H1 (cell line): ENCODE measurements at regions not wholly inside any gene's neighbourhood (a gene's known extent, or its start where the extent isn't known, plus 50 kb on each side); places are given as distances from the start of the nearest gene placed in this dataset.

ENCODE experiments used
- CTCF ChIA-PET: fragments of 300-600 bp; sonication (Branson Sonifier 250); formaldehyde crosslinking; loops from one replicate; lab custom pipeline; 2021; ENCODE audit not compliant: partially characterized antibody; lab: Charles Lee
- POLR2A ChIA-PET: fragments of 300-600 bp; sonication (Branson Sonifier 250); formaldehyde crosslinking; loops from one replicate; lab custom pipeline; 2021; ENCODE audit warnings: inconsistent platforms; ENCODE audit not compliant: partially characterized antibody; lab: Charles Lee
- DNase-seq, 2 experiments: peaks; one replicate each; pipeline versions ENCODE4 v3.0.0 to v3.0.0-alpha.2; 2010 to 2022; ENCODE audit warnings: low spot score in 2 of 2, low read depth in 1 of 2, mixed read lengths in 1 of 2
- FAIRE-seq: peaks from 2 replicates; lab custom pipeline; 2011; peaks lifted over from hg19 to GRCh38; lab: Jason Lieb, UNC
- H2AFZ ChIP-seq: 2 replicates; pipeline ENCODE4 v1.8.1; 2012; ENCODE audit warnings: low read length, inconsistent platforms
- H2AK5ac ChIP-seq: 2 replicates; pipeline ENCODE4 v1.6.1; 2013; ENCODE audit warnings: low read depth, low read length
- H2BK120ac ChIP-seq: replicated peaks from 2 replicates; pipeline ENCODE3; 2013; ENCODE audit warnings: low read depth, low read length, inconsistent platforms
- H2BK12ac ChIP-seq: 2 replicates; pipeline ENCODE4 v1.6.1; 2013; ENCODE audit warnings: low read depth, low read length
- H2BK15ac ChIP-seq: 2 replicates; pipeline ENCODE4 v1.6.1; 2013; ENCODE audit warnings: low read length
- H2BK20ac ChIP-seq: 2 replicates; pipeline ENCODE4 v1.6.1; 2013; ENCODE audit warnings: low read length
- H2BK5ac ChIP-seq: 2 replicates; pipeline ENCODE4 v1.6.1; 2013; ENCODE audit warnings: low read depth, low read length
- H3K14ac ChIP-seq: 2 replicates; pipeline ENCODE4 v1.6.1; 2013; ENCODE audit warnings: inconsistent platforms; ENCODE audit not compliant: insufficient read length
- H3K18ac ChIP-seq: 2 replicates; pipeline ENCODE4 v1.6.1; 2013; ENCODE audit warnings: low read length; ENCODE audit errors: extremely low read depth
- H3K23ac ChIP-seq: 2 replicates; pipeline ENCODE4 v1.6.1; 2013; ENCODE audit warnings: inconsistent platforms; ENCODE audit not compliant: insufficient read length
- H3K23me2 ChIP-seq: 2 replicates; pipeline ENCODE4 v1.6.1; 2013; ENCODE audit warnings: low read depth, low read length
- H3K27ac ChIP-seq: 2 replicates; pipeline ENCODE4 v1.6.1; 2011; ENCODE audit warnings: low read depth, low read length, inconsistent platforms
- H3K27me3 ChIP-seq, 4 experiments: replicated peaks in 1 of 4; 1 replicate in 1 of 4; 2 replicates in 3 of 4; pipeline versions ENCODE4 v1.6.1 to v1.8.1; 2011 to 2013; ENCODE audit warnings: low read length in 3 of 4, mild to moderate bottlenecking in 3 of 4, inconsistent platforms in 2 of 4, mixed read lengths in 2 of 4, moderate library complexity in 1 of 4; ENCODE audit not compliant: control insufficient read depth in 3 of 4, insufficient read depth in 3 of 4; ENCODE audit errors: extremely low read depth in 1 of 4
- H3K36me3 ChIP-seq, 4 experiments: 2 replicates each; pipeline versions ENCODE4 v1.6.1 to v1.8.1; 2011 to 2013; ENCODE audit warnings: mild to moderate bottlenecking in 4 of 4, low read length in 3 of 4, moderate library complexity in 2 of 4, control low read depth in 1 of 4, inconsistent platforms in 1 of 4; ENCODE audit not compliant: insufficient read depth in 4 of 4, control insufficient read depth in 2 of 4
- H3K4ac ChIP-seq: replicated peaks from 2 replicates; pipeline ENCODE3; 2013; ENCODE audit warnings: low read length, low read depth, mixed read lengths, inconsistent platforms; ENCODE audit not compliant: insufficient read length
- H3K4me1 ChIP-seq, 4 experiments: replicated peaks in 1 of 4; 1 replicate in 1 of 4; 2 replicates in 3 of 4; pipeline versions ENCODE4 v1.6.1 to v1.8.1; 2011 to 2013; ENCODE audit warnings: low read length in 3 of 4, inconsistent platforms in 2 of 4, mixed read lengths in 1 of 4; ENCODE audit not compliant: insufficient read depth in 4 of 4, control insufficient read depth in 3 of 4
- H3K4me2 ChIP-seq, 2 experiments: 2 replicates each; pipeline versions ENCODE4 v1.6.1 to v1.8.1; 2011 to 2013; ENCODE audit warnings: low read depth in 2 of 2, low read length in 2 of 2, control low read depth in 1 of 2, inconsistent platforms in 1 of 2, mild to moderate bottlenecking in 1 of 2; ENCODE audit not compliant: insufficient read depth in 1 of 2
- H3K4me3 ChIP-seq, 4 experiments: fragments of 200-600, 300-600 bp in 1 of 4; sonication (generic), shearing (Covaris generic), sonication (Bioruptor Twin) in 1 of 4; 2 replicates each; pipeline versions ENCODE4 v1.5.1 to v1.8.1; 2011 to 2016; ENCODE audit warnings: low read length in 4 of 4, low read depth in 3 of 4, control low read depth in 2 of 4, inconsistent platforms in 2 of 4, mild to moderate bottlenecking in 2 of 4, mixed read lengths in 1 of 4, moderate library complexity in 1 of 4; ENCODE audit not compliant: insufficient read depth in 2 of 4; ENCODE audit errors: extremely low read depth in 1 of 4
- H3K56ac ChIP-seq: replicated peaks from 2 replicates; pipeline ENCODE3; 2013; ENCODE audit warnings: low read depth, mild to moderate bottlenecking, mixed read lengths, low read length, inconsistent platforms; ENCODE audit not compliant: insufficient read length
- H3K79me1 ChIP-seq: 2 replicates; pipeline ENCODE4 v1.6.1; 2013; ENCODE audit warnings: low read depth, low read length, control low read depth
- H3K79me2 ChIP-seq, 2 experiments: 2 replicates each; pipeline versions ENCODE4 v1.6.1 to v1.8.1; 2012 to 2013; ENCODE audit warnings: low read length in 2 of 2, mild to moderate bottlenecking in 2 of 2, inconsistent platforms in 1 of 2; ENCODE audit not compliant: insufficient read depth in 2 of 2, control insufficient read depth in 1 of 2
- H3K9ac ChIP-seq, 4 experiments: replicated peaks in 1 of 4; 1 replicate in 1 of 4; 2 replicates in 3 of 4; pipeline versions ENCODE4 v1.6.1 to v1.8.1; 2011 to 2013; ENCODE audit warnings: low read depth in 3 of 4, low read length in 3 of 4, control low read depth in 2 of 4, mild to moderate bottlenecking in 2 of 4, moderate library complexity in 2 of 4, inconsistent platforms in 1 of 4; ENCODE audit errors: extremely low read depth in 1 of 4
- H3K9me3 ChIP-seq, 2 experiments: 2 replicates each; pipeline versions ENCODE4 v1.6.1 to v1.8.1; 2012 to 2013; ENCODE audit warnings: mild to moderate bottlenecking in 2 of 2, moderate library complexity in 2 of 2, control low read depth in 1 of 2, inconsistent platforms in 1 of 2, low read depth in 1 of 2, low read length in 1 of 2, mixed read lengths in 1 of 2; ENCODE audit not compliant: insufficient read depth in 2 of 2
- H4K20me1 ChIP-seq, 2 experiments: replicated peaks in 1 of 2; 2 replicates each; pipeline versions ENCODE3 to v1.8.1; 2011 to 2013; ENCODE audit warnings: inconsistent platforms in 2 of 2, low read length in 2 of 2, mild to moderate bottlenecking in 1 of 2; ENCODE audit not compliant: insufficient read depth in 2 of 2, control insufficient read depth in 1 of 2
- H4K5ac ChIP-seq: 2 replicates; pipeline ENCODE4 v1.6.1; 2013; ENCODE audit warnings: low read length, low read depth, mixed read lengths, inconsistent platforms; ENCODE audit not compliant: insufficient read length
- H4K8ac ChIP-seq: 2 replicates; pipeline ENCODE4 v1.8.0; 2013; ENCODE audit warnings: mild to moderate bottlenecking, moderate library complexity, low read length, inconsistent platforms; ENCODE audit not compliant: insufficient read depth; ENCODE audit errors: extremely low read depth
- H4K91ac ChIP-seq: replicated peaks from 2 replicates; pipeline ENCODE3; 2013; ENCODE audit warnings: low read length, mixed read lengths, inconsistent platforms; ENCODE audit not compliant: insufficient read length
- GTF2F1 ChIP-seq: IDR thresholded peaks from 2 replicates; pipeline ENCODE4 v1.6.1; 2012; ENCODE audit warnings: low read depth, low read length, improper control_type of control experiment, borderline replicate concordance
- MAFK ChIP-seq: IDR thresholded peaks from 2 replicates; pipeline ENCODE4 v1.6.1; 2012; ENCODE audit warnings: low read depth, mild to moderate bottlenecking, improper control_type of control experiment, low read length
- WGBS, 2 experiments: shearing (Covaris generic) in 1 of 2; methylation state at CpG; one replicate each; pipeline versions ENCODE4 v1.1.6 to v1.1.7; 2013 to 2015; ENCODE audit warnings: low lambda C conversion rate in 2 of 2, mixed read lengths in 2 of 2, inconsistent platforms in 1 of 2, low coverage in 1 of 2, missing lambda C conversion rate in 1 of 2; ENCODE audit not compliant: insufficient replicate concordance in 2 of 2, insufficient coverage in 1 of 2, insufficient read length in 1 of 2; ENCODE audit errors: extremely low coverage in 1 of 2, missing lambda C conversion rate in 1 of 2; 5-methylcytosine and 5-hydroxymethylcytosine counted together

DNA sequence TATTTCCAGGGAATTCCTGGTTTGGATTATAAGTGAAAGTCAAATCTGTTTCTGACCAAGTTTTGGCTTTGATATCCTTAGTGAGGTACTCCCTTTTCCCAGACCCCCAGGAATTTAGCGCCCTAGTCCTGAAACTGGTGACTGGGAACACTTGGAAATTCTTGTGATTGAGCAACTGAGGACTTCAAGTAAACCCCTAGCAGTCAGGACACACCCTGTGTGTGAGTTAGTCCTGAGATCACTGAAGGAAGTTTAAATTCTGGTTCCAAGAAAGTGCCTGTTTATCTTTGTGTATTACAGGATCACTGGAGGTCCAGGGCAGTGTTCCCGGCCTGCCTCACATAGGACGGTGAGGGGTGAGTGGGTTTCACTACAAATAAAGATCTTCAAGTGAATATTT is 95.1 kb upstream of the F3 start:
- H2BK5ac ChIP-seq, result no peak overlapping the region
- peak in 1 of 2 experiments; percentile 24 for DNase-seq
- H2BK12ac ChIP-seq, result no peak overlapping the region
- no peak overlapping the region for H2BK120ac ChIP-seq
- H3K4me1 ChIP-seq, result peaks cover 0 to 6% (median 3%) of the 10 kb centered on the region in 4 experiments; a peak in 3 of 7 replicates
- no peak overlapping the region for H3K4me2 ChIP-seq
- H3K9me3 ChIP-seq, result no peaks in the 10 kb centered on the region
- no peak overlapping the region for H3K9ac ChIP-seq
- no peak overlapping the region for H3K23ac ChIP-seq
- no peaks in the 10 kb centered on the region for H3K79me1 ChIP-seq
- POLR2A ChIA-PET, result interaction anchor here (1.0 to 1.6 kb wide), 2 partner anchors 12 to 17 kb away, joined by 3 to 4 read pairs; no protein-coding TSS in a partner anchor
- no peak overlapping the region for H2BK20ac ChIP-seq
- H4K91ac ChIP-seq, result no peak overlapping the region
- H3K56ac ChIP-seq, result no peak overlapping the region
- H3K4ac ChIP-seq, result no peak overlapping the region
- CTCF ChIA-PET, result interaction anchor here (0.7 to 2.0 kb wide), 5 partner anchors 8 to 51 kb away, joined by 3 to 8 read pairs (median 3); no protein-coding TSS in a partner anchor
- H4K5ac ChIP-seq, result no peak overlapping the region
- no peaks in the 10 kb centered on the region for H3K27me3 ChIP-seq
- no peak overlapping the region for H3K18ac ChIP-seq
- WGBS, 2 experiments, result 97% methylated on average over 3 of the region's 3 CpGs; no CpG with 5 or more reads in 1 of the 2 experiments
- H4K8ac ChIP-seq, result no peak overlapping the region
- H3K79me2 ChIP-seq, result no peaks in the 10 kb centered on the region
- H2AK5ac ChIP-seq, result no peak overlapping the region
- H3K14ac ChIP-seq, result no peak overlapping the region
- FAIRE-seq, result no peak
- no peaks in the 10 kb centered on the region for H4K20me1 ChIP-seq
- no peak overlapping the region for H3K4me3 ChIP-seq
- no peaks in the 10 kb centered on the region for H3K23me2 ChIP-seq
- H3K27ac ChIP-seq, result no peak overlapping the region
- H2AFZ ChIP-seq, result no peak overlapping the region
- no peak overlapping the region for H2BK15ac ChIP-seq
- no peaks in the 10 kb centered on the region for H3K36me3 ChIP-seq
- TF ChIP-seq GTF2F1 (no peak), MAFK (no peak)
